ENCODE measurements at regions not wholly inside any gene's neighbourhood (a gene's known extent, or its start where the extent isn't known, plus 50 kb on each side); places are given as distances from the start of the nearest gene placed in this dataset.
"Not testable (repeated sequence)": the region's sequence is repeated elsewhere in the genome, so short reads cannot be mapped to it uniquely, and the experiment has no call there.

DNA sequence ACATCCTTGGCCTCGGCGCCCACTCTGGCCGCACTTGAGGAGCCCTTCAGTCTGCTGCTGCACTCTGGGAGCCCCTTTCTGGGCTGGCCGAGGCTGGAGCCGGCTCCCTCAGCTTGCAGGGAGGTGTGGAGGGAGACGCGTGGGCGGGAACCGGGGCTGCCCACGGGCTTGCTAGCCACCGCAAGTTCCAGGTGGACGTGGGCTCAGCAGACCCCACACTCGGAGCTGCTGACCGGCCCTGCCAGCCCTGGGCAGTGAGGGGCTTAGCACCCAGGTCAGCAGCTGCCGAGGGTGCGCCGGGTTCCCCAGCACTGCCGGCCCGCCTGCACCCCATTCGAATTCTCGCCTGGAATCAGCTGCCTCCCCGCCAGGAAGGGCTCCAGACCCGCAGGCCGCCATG is 1892.3 kb upstream of the PCDH7 start:
- no peak for DNase-seq

DNA sequence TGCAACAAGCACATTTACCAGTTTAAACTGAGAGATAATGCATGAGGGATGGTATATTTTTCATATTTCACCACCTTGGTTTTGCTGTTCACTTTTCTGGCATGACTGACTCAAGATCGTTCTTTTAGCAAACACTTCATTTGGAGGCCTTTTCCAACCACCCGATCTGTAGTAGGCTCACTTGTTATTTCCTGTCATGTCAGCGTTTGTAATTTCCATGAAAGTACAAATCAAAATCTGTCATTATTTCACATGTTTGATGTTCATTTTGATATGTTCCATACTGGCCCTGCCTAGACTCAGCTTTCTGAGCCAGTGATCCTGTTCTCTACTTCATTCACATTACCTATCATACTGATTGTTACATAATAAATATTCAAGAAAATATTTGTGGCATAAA is 1888.3 kb upstream of the PCDH7 start:
- DNase-seq: no peak

DNA sequence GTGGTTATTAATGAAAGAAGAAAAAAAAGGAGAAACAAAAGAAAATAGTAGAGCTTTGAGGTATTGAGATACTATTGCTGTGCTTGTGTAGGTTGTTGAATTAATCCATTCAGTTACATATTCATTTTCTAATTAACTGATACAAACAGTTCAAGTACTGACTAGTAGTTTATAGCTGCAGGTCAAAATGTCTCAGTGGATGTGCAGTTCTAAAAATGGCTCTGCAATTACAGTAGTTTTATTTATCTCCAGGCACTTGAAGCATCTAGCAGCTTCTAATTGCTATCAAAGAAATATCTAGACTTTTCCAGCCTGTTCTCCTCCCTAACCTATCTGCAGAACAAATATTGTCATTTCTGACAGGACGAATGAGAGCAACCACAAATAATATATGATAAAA is 1887.7 kb upstream of the PCDH7 start:
- DNase-seq: no peak

DNA sequence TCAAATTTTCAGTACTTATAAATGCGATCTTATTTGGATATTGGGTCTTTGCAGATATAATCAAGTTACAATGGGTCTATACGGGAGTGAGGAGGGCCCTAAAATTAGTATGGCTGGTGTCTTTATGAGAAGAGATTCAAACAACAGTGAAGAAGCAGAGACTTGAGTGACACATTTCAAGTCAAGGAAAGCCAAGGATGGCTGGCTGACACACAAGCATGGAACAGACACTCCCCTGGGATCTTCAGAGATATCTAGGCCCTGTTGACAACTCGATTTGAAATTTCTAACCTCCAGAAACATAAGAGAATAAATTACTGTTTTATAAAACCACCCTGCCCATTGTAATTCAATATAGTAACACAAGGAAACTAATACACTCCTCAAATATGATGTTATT is 1886.0 kb upstream of the PCDH7 start:
- DNase-seq: no peak

DNA sequence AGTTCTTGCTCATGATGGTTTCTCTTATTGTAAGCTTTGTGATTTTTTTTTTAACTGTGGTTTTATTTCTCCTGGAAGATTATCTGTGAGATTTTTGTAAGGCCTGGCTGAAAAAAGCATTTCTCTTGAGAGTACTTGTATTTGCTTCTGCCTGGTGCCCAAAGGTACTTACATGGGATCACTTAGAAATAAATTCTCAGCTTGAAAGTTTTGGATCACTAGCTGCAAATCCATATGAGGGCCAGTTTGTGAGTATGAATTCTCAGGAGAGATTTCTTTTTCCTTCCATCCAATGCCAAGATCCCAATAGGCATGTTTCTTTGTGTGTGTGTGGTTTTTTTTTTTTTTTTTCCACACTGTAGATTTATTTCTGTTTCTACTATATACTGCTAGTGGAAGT is 1884.7 kb upstream of the PCDH7 start:
- DNase-seq: no peak

DNA sequence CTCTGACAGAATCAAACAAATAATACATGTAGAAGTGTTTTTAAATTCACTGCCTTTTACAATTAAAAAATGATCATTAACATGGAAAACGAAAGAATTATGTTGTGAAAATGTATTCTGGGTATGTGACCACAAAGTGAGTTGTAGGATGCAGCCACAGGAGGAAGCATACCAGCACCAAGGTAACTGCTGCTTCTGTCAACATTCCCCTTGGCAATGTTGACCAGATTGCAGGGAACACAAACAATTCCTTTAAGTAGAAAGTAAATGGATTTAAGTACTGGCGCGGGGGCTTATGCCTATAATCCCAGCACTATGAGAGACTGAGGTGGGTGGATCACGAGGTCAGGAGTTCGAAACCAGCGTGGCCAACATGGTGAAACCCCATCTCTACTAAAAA is 1877.9 kb upstream of the PCDH7 start:
- DNase-seq: no peak

DNA sequence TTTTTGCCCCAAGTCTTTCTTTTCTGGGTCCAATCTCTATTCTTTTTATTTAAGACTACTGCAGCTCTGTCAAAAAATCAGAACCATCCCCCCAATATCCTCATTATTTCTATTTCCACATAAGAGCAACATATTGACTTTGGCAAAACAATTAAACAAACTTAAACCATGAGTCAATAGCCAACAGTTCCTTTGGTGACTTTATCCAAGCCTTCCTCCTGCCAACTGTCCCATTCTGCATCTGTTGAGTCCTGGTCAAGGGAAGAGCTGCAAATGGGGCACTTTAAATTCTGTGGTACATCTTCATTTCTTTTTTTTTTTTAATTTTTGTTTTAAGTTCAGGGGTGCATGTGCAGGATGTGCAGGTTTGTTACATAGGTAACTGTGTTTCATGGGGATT is 1875.0 kb upstream of the PCDH7 start:
- DNase-seq: no peak

DNA sequence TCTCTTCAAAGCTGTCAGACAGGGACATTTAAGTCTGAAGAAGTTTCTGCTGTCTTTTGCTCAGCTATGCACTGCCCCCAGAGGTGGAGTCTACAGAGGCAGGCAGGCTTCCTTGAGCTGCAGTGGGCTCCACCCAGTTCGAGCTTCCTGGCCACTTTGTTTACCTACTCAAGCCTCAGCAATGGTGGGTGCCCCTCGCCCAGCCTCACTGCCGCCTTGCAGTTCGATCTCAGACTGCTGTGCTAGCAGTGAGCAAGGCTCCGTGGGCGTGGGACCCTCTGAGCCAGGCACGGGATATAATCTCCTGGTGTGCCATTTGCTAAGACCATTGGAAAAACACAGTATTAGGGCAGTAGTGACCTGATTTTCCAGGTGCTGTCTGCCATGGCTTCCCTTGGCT is 1863.1 kb upstream of the PCDH7 start:
- not testable (repeated sequence) for DNase-seq

DNA sequence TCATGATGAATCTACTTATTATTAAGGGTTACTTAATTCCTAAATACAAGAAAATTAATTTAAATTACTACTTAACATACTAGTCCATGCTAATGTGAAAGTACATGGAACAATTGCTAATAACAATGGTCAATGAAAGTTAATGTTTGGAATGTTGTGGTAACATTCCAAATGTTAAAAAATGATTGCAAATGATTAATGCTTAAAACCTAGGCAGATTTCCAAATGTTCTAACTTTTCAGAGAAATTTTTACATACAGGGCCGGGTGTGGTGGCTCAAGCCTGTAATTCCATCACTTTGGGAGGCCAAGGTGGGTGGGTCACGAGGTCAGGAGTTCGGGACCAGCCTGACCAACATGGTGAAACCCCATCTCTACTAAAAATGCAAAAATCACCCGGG is 1851.3 kb upstream of the PCDH7 start:
- DNase-seq: no peak

DNA sequence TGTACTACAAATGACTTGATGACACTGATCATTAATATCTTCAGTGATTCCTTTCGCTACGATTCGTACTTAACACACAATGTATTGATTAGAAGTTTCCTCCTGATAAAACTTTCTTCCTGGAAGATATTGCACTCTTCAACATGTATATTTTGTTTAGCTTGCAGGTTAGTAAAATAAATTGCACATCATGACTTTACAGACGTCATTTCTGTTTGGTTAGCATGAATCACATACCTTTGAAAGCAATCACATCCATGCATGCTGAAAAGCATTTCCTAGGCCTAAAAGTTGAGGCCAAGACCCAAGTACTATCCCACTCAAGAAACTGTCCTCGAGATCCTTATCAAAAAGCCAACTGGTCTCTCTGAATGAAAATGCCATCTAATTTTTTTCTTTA is 1841.0 kb upstream of the PCDH7 start:
- DNase-seq: no peak

DNA sequence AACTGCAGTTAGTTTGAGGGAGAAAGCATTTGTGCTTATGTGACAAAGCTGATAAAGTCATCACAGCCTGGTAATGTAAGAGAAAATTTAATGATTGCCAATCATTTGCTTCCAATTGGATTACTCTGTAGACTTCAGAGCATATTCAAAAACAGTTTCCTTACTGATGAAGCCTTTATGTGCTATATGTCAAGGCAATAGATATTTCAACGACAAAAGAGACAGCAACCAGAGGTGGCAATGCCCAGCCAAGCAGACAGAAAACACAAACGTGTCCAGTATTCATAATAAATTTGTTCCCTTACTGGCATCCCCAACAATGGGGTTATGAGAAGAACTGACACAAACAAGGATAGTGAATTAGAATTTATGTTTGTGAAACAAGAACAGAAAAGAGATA is 1840.3 kb upstream of the PCDH7 start:
- DNase-seq: no peak

DNA sequence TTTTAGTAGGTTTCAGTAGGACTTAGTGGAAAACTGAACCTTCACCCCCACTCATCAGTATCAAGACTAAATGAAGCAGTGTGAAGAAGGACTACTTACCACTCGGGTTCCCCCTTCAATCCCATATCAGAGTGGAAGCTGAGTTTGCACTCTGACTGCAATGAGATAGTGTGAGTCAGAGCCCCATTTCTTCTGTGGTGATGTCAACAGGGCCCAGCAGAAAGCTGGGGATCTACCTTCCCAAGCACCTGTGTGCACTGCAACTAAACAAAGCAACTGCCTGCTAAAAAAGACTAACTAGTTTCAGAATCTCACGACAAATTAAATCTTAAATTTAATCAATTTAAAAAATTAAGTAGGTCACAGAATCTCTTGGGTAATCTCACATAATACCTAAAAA is 1837.0 kb upstream of the PCDH7 start:
- DNase-seq: no peak

DNA sequence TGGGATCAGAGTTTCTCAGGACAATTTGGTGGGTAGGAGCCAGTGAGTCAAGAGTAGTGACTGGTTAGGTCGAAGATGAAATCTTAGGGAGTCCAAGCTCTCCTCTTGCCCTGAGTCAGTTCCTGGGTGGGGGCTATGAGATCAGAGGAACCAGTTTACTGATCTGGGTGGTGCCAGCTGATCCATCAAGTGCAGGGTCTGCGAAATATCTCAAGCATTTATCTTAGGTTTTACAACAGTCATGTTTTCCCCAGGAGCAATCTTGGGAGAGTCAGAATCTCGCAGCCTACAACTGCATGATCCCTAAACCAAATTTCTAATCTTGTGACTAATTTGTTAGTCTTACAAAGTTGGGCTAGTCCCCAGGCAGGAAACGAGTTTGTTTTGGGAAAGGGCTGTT is 1833.2 kb upstream of the PCDH7 start:
- no peak for DNase-seq

DNA sequence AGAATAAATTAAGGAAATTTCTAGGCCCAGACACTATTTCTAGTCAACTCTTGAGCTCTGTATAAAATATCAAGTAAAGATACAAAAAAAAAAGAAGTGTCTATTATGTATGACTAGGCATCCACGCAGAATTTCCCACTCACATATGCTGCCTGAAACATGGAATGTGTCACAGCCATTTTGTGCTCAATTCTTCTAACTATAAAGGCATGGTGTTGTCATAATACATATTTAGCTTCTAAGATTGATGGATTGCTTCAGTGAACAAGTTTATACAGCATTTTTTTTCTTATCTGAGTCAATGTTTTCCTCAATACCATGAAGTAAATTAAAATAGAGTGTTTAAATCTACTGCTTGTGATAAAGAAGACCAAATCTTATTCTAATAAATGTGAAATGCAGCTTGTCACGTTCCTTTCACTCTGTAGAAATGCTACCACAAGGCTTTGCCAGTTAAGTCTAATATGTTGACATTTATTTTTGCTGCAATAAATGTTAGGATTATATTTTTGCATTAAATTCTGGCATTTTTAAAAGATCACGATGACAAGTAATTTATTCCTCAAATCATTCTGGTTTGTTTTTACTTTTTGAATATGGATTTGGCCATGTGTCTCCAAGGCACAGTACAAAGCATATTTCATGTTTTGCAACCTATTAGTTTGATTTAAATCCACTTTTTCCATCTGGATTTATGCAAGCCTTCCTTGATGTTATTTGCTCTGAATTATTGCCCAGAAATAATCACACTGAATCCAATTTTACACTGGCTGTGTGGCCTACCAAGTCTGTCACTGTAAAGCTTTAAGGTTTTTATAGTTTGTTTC is 1829.0 kb upstream of the PCDH7 start:
- DNase-seq: peak; percentile 23

DNA sequence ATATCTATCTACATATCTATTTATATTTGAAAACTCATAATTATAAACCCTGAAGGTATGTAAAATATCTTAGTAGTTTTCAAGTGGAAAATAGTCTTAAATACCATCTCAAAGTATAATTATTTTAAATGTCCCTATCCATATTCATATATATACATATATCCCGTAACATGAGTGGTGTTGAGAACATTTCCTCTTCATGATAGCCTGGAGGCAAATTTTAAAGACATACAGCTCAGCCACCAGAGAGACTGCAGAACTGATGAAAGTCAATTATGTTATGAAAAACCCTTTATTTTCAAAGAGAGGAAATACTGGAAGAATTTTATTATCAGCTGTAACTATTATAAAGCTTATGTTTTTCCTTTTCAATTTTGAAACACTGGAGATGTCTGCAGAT is 1806.7 kb upstream of the PCDH7 start:
- no peak for DNase-seq

DNA sequence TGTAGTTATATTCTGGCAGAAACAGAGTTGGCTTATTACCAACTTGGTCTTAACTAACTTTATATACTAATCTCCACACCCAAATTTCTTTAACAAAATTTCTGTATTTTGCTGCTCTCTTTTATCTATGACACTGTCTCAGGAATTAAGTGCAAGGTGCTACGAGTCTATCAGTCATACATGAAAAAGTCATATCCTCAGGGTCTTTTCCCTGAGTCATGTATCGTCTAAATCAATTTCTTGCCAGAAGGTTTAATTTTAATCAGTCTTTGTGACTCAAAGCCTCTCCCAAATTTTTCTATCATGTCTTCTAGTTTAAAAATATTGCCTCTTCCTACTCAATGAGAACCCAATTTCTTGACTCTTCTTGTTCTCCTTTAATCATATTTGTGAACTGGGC is 1803.6 kb upstream of the PCDH7 start:
- no peak for DNase-seq

DNA sequence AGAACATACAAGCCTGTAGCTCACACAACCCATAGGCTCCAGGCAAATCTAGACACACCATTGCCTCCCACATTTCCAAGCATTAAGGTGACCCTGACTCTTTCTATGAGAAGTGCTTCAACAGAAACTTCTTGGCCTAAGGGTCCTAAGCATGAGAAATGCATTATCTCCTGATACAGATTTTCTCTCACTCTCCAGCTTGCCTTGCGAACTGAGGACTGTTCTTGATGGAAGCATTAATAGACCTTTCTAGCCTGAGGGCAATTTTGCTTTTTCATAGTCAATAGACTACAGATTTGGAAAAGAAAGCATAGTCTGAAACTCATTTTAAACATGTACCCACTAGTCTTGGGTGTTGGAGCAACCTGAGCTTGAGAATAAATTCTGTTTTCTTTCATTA is 1801.3 kb upstream of the PCDH7 start:
- no peak for DNase-seq

DNA sequence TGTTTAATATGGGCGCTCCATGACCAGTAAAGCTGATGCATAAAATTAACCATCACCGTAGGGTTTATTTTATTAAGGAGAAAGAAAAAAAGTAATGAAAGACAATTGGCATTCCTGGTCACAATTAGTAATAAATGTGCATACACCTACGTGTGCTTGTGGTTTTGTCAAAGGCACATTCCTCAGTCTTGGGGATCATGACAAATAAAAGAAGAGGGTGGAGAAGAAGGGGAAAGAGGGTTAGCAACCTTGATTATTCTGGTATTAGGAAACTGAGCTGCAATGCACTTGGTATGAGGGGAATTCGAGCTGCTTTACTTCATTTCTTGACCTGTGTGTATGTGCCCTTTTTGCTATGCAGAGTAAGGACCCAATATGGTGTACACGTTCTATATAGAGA is 1798.3 kb upstream of the PCDH7 start:
- no peak for DNase-seq

DNA sequence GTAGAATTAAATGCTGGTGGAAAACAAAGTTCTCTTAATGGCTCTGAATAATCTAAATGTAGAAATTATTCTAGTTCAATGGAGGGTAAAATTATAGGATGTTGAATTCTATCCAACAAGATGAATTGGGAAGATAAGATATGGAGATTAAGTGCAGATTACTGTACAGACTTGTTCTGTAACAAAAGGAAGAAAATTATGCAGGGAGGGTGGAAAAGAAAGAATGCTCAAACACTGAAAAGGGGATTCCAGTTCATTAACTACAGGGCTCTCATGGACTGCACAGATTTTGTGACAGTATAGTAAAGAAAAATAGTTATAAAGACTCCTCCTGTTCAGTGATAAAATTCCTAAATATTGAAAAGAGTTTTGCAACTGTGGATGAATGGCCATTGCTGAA is 1794.0 kb upstream of the PCDH7 start:
- DNase-seq: no peak

DNA sequence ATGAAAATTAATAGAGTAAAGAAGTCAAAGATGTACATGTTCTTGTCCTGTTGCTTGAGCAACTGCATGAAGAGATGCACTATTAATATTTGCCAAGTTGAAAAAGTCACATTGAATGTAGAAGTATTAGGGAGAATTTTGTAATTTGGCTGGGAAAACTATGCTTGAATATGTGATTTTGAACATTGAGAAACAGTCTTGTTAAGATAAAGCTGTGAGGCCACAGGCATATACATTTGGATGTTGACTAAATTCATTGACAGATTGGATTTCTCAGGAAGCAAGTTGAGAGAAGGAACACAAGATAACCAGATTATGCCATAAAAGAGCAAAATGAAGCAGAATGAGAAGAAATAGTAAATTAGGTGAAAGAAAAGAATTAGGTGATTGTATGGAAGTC is 1777.5 kb upstream of the PCDH7 start:
- DNase-seq: no peak

DNA sequence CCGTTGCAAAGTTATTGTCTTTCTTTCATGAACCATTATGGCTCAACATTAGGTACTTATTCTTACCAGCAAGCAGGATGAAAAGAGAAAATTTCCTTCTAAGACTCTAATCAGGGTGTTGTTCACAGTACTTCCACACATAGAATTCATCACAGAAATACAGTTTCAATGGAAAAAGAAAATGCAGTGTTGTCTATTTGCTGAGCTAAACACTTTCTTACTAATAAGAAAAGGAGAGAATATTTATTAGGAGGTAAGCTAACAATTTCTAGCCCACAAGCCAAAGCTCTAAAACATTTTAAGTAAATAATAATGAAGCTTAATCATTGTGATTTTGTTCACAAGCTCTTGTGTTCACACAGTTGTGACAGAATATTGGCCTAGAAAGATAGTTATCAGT is 1772.8 kb upstream of the PCDH7 start:
- DNase-seq: no peak

DNA sequence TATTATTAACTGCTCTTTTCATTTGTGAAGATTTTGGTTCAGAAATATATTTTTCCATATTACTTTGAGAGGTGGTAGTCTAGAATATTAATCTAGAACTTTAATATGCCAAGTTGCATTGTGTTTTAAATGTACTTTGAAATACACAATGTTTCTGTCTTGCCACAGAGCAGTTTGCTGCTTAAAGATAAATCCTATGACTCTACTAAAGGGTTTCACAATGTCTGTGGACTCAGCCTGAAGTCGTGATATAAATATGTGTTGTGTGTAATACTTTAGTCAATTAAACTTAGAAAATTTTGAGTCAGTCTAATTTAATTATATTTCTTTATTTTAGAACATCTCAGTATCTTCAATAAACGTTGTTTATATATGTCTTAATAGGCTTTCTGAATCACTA is 1771.7 kb upstream of the PCDH7 start:
- DNase-seq: no peak

DNA sequence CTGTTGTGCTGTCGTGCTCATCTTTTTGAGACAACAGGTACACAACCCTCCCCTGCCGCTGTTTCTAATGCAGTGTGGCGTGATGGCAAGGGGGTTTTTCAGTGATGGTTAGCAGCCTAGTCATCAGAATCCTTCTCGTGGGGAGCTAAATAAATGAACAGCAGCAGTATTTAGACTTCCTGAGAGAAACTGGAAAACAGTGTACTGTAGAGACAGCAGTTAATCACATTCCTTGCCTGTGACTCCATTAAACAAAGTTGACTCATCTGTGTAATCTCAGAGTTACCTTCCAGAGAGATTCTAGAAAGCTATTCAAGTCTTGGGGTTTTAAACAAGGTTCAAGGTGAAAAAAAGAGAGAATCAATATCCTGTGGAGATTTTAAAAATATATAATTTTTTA is 1753.2 kb upstream of the PCDH7 start:
- DNase-seq: no peak

DNA sequence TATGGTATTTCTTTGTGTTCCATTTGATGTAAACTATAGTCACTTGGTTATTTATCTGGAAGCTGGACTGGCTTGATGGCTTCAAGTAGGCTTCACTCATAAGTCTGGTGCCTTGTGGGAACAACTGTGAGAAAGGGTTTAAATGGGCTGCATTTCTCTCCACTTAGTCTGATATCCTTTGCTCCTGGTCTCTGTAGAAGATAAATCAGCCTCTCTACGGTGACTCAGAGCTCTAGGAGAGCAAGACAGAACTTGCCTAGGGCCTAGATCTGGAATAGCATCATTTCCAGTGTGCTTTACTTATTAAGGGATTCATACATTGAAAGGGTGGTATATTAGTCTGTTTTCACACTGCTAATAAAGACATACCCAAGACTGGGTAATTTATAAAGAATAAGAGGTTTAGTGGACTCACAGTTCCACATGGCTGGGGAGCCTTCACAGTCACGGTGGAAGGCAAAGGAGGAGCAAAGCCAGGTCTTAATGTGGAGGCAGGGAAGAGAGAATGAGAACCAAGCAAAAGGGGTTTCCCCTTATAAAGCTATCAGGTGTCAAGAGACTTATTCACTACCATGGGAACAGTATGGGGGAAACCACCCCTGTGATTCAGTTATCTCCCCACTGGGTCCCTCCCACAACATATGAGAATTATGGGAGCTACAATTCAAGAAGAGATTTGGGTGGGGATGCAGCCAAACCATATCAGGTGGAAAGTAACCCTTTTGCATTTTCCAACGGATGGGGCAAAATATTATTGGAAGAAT is 1746.4 kb upstream of the PCDH7 start:
- DNase-seq: no peak
